Naive thymus-derived CD4-positive, alpha-beta T cell (primary cell): ENCODE measurements at regions not wholly inside any gene's neighbourhood (a gene's known extent, or its start where the extent isn't known, plus 50 kb on each side); places are given as distances from the start of the nearest gene placed in this dataset.

ENCODE experiments used
- ATAC-seq: fragments of 150-1000 bp; cut with Tn5 transposase; 2 replicates; pipeline ENCODE4 v1.10.0; 2021; ENCODE audit warnings: mild to moderate bottlenecking, moderate library complexity
- CTCF ChIA-PET: fragments of 350-600 bp; sonication (Branson Sonifier 250); formaldehyde crosslinking; loops from one replicate; lab custom pipeline; 2021; ENCODE audit warnings: antibody characterized with exemption; lab: Charles Lee
- POLR2A ChIA-PET: fragments of 350-600 bp; sonication (Branson Sonifier 250); formaldehyde crosslinking; loops from one replicate; lab custom pipeline; 2021; ENCODE audit warnings: antibody characterized with exemption, inconsistent platforms; lab: Charles Lee
- DNase-seq, 9 donors: peaks; one replicate each; pipeline versions ENCODE4 v3.0.0 to v3.0.0-alpha.2; 2020 to 2022; ENCODE audit warnings: mixed read lengths in 1 of 9
- H3K27ac ChIP-seq: one replicate; pipeline ENCODE4 v1.7.0; 2013; ENCODE audit warnings: mild to moderate bottlenecking, low read depth, low read length, moderate library complexity
- H3K27me3 ChIP-seq, 2 donors: one replicate each; pipeline ENCODE4 v1.7.0; 2013; ENCODE audit warnings: low read length in 2 of 2, mild to moderate bottlenecking in 2 of 2, moderate library complexity in 2 of 2; ENCODE audit not compliant: control insufficient read depth in 2 of 2, insufficient read depth in 2 of 2
- H3K36me3 ChIP-seq, 3 experiments: 1 replicate in 2 of 3; 2 replicates in 1 of 3; pipeline ENCODE4 v1.7.0; 2013; ENCODE audit warnings: low read length in 3 of 3, mild to moderate bottlenecking in 3 of 3, moderate library complexity in 1 of 3; ENCODE audit not compliant: insufficient read depth in 3 of 3, control insufficient read depth in 2 of 3
- H3K4me1 ChIP-seq, 2 donors: one replicate each; pipeline ENCODE4 v1.7.0; 2013; ENCODE audit warnings: low read length in 2 of 2, mild to moderate bottlenecking in 2 of 2, moderate library complexity in 1 of 2; ENCODE audit not compliant: control insufficient read depth in 2 of 2, insufficient read depth in 2 of 2
- H3K4me3 ChIP-seq: 2 replicates; pipeline ENCODE4 v1.7.0; 2013; ENCODE audit warnings: mild to moderate bottlenecking, low read length
- H3K9me3 ChIP-seq, 3 experiments: 1 replicate in 2 of 3; 2 replicates in 1 of 3; pipeline ENCODE4 v1.7.0; 2013; ENCODE audit warnings: low read length in 3 of 3; ENCODE audit not compliant: control insufficient read depth in 2 of 3
- H3K27ac Mint-ChIP-seq, 9 donors: one replicate each; pipeline ENCODE4 v1.8.0; 2020 to 2022; ENCODE audit warnings: mixed read lengths in 9 of 9, mild to moderate bottlenecking in 8 of 9, moderate library complexity in 5 of 9, inconsistent platforms in 2 of 9
- H3K27me3 Mint-ChIP-seq, 5 donors: one replicate each; pipeline ENCODE4 v1.8.0; 2021 to 2022; ENCODE audit warnings: mixed read lengths in 5 of 5, mild to moderate bottlenecking in 1 of 5
- H3K36me3 Mint-ChIP-seq, 5 donors: one replicate each; pipeline ENCODE4 v1.8.0; 2020 to 2022; ENCODE audit warnings: mixed read lengths in 5 of 5, mild to moderate bottlenecking in 3 of 5, inconsistent platforms in 1 of 5
- H3K4me1 Mint-ChIP-seq, 7 donors: one replicate each; pipeline ENCODE4 v1.8.0; 2020 to 2022; ENCODE audit warnings: mixed read lengths in 7 of 7, mild to moderate bottlenecking in 3 of 7, inconsistent platforms in 1 of 7
- H3K4me3 Mint-ChIP-seq, 10 donors: one replicate each; pipeline ENCODE4 v1.8.0; 2020 to 2022; ENCODE audit warnings: mild to moderate bottlenecking in 10 of 10, mixed read lengths in 10 of 10, moderate library complexity in 6 of 10, inconsistent platforms in 2 of 10
- H3K9me3 Mint-ChIP-seq, 11 donors: one replicate each; pipeline ENCODE4 v1.8.0; 2020 to 2022; ENCODE audit warnings: mixed read lengths in 11 of 11, mild to moderate bottlenecking in 4 of 11, inconsistent platforms in 1 of 11, moderate library complexity in 1 of 11
- intact Hi-C, 2 donors: fragments of 100-400 bp; cut with micrococcal nuclease; formaldehyde crosslinking; loops; one replicate each; pipeline ENCODE4 v1.15.1; 2023

DNA sequence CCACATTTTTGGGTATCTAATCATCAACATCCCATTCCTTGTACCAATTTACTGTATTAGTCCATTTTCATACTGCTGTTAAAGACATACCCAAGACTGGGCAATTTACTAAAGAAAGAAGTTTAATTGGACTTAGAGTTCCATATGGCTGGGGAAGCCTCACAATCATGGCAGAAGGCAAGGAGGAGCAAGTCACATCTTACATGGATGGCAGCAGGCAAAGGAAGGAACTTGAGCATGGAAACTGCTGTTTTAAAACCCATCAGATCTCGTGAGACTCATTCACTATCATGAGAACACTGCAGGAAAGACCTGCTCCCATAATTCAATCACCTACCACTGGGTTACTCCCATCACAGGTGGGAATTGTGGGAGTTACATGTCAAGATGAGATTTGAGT is 95.4 kb upstream of the SLCO6A1 start:
- H3K4me1 Mint-ChIP-seq, result peaks cover 0 to 12% (median 5%) of the 10 kb centered on the region in 7 donors
- H3K27ac Mint-ChIP-seq, result no peak overlapping the region
- H3K4me3 Mint-ChIP-seq, result no peak overlapping the region
- H3K9me3 Mint-ChIP-seq, result peaks cover 0 to 6% (median 1%) of the 10 kb centered on the region in 11 donors
- POLR2A ChIA-PET, result no interaction called here
- Histone ChIP-seq H3K36me3 (no peaks in the 10 kb centered on the region), H3K27me3 (no peaks in the 10 kb centered on the region), H3K27ac (no peak overlapping the region), H3K4me1 (no peaks in the 10 kb centered on the region), H3K9me3 (no peaks in the 10 kb centered on the region), H3K4me3 (no peak overlapping the region)
- no peak for DNase-seq
- peaks cover 0 to 5% (median 0%) of the 10 kb centered on the region in 5 donors for H3K36me3 Mint-ChIP-seq
- peaks cover 0 to 11% (median 3%) of the 10 kb centered on the region in 5 donors for H3K27me3 Mint-ChIP-seq
- CTCF ChIA-PET, result interaction anchor here (0.8 kb wide), 1 partner anchor 22 kb away, joined by 3 read pairs; no protein-coding TSS in a partner anchor
- intact Hi-C loops, result no loop called here
- no peak for ATAC-seq

GRCh38 chr5:102595332-102595731 is 96.5 kb upstream of the SLCO6A1 start:
- H3K4me3 Mint-ChIP-seq, result no peak overlapping the region
- H3K4me1 Mint-ChIP-seq, result peaks cover 0 to 12% (median 5%) of the 10 kb centered on the region in 7 donors
- ChIA-PET CTCF (interaction anchor here (0.8 kb wide), 1 partner anchor 23 kb away, joined by 3 read pairs; no protein-coding TSS in a partner anchor), POLR2A (no interaction called here)
- H3K4me1 ChIP-seq, result no peaks in the 10 kb centered on the region
- intact Hi-C loops, result no loop called here
- peaks cover 0 to 6% (median 1%) of the 10 kb centered on the region in 11 donors for H3K9me3 Mint-ChIP-seq
- no peak overlapping the region for H3K27ac Mint-ChIP-seq
- no peak overlapping the region for H3K4me3 ChIP-seq
- DNase-seq (no peak), ATAC-seq (no peak)
- H3K27me3 ChIP-seq, result no peaks in the 10 kb centered on the region
- no peak overlapping the region for H3K27ac ChIP-seq
- no peaks in the 10 kb centered on the region for H3K9me3 ChIP-seq
- no peaks in the 10 kb centered on the region for H3K36me3 ChIP-seq
- H3K36me3 Mint-ChIP-seq, result peaks cover 0 to 5% (median 0%) of the 10 kb centered on the region in 5 donors
- H3K27me3 Mint-ChIP-seq, result peaks cover 0 to 6% (median 2%) of the 10 kb centered on the region in 5 donors

DNA sequence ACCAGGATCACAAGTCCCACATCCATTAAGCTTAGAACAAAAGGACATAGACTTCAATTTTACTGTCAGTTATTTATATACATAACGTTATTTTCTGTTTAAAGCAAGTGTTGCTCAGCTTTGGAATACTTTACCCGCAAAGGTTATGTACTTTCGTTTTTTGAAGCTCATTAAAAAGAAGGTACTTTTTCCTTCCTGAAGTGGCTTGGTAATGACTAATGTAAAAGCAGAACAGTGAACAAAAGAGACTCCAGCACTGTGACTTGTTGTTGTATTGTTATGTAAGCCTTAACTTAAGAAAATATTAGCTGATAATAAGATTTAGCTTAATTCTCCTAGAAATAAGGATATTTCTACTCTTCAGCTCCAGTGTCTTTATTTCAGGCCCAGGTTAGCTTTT is 97.3 kb upstream of the SLCO6A1 start:
- no peak for ATAC-seq
- H3K9me3 ChIP-seq, result no peaks in the 10 kb centered on the region
- intact Hi-C loops, result no loop called here
- Mint-ChIP-seq H3K4me1 (peaks cover 0 to 12% (median 5%) of the 10 kb centered on the region in 7 donors), H3K27ac (peak overlapping the region in 1 of 9 donors; percentile 30), H3K36me3 (peaks cover 0 to 5% (median 0%) of the 10 kb centered on the region in 5 donors), H3K9me3 (peaks cover 0 to 6% (median 1%) of the 10 kb centered on the region in 11 donors), H3K27me3 (peaks cover 0 to 2% (median under 1%) of the 10 kb centered on the region in 5 donors), H3K4me3 (peak overlapping the region in 4 of 10 donors; percentile 1 to 21 (median 16))
- no peaks in the 10 kb centered on the region for H3K4me1 ChIP-seq
- no peaks in the 10 kb centered on the region for H3K36me3 ChIP-seq
- H3K27ac ChIP-seq, result no peak overlapping the region
- ChIA-PET CTCF (interaction anchor here (0.6 kb wide), 1 partner anchor 10 kb away, joined by 4 read pairs; no protein-coding TSS in a partner anchor), POLR2A (no interaction called here)
- H3K4me3 ChIP-seq, result no peak overlapping the region
- no peak for DNase-seq
- no peaks in the 10 kb centered on the region for H3K27me3 ChIP-seq

DNA sequence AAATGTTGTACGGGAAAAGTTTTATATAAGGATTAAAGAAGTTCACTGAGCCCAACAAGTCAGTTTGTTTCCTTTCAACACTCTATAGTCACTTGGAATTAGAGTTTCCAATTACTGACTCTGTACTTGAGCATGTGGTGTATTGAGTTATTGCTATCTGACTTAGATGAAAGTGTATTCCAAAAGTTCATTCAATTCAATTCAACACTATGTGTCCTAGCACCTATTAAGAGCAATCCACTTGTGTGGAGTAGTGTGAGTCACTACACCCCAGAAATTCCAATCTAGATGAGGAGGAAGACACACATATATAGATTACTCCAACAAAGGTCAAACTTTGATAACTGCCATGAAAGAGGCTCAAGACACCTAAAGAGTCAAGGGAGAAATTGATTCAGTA is 98.2 kb upstream of the SLCO6A1 start:
- Histone ChIP-seq H3K27me3 (no peaks in the 10 kb centered on the region), H3K9me3 (no peaks in the 10 kb centered on the region), H3K27ac (no peak overlapping the region), H3K4me3 (no peak overlapping the region), H3K36me3 (no peaks in the 10 kb centered on the region), H3K4me1 (no peaks in the 10 kb centered on the region)
- ChIA-PET CTCF (no interaction called here), POLR2A (no interaction called here)
- H3K4me1 Mint-ChIP-seq, result peaks cover 0 to 12% (median 5%) of the 10 kb centered on the region in 7 donors
- peaks cover 0 to 5% (median 0%) of the 10 kb centered on the region in 5 donors for H3K36me3 Mint-ChIP-seq
- peaks cover 0 to 2% (median 0%) of the 10 kb centered on the region in 5 donors for H3K27me3 Mint-ChIP-seq
- no peak for DNase-seq
- no peak for ATAC-seq
- peaks cover 0 to 6% (median under 1%) of the 10 kb centered on the region in 11 donors for H3K9me3 Mint-ChIP-seq
- intact Hi-C loops, result no loop called here
- no peak overlapping the region for H3K4me3 Mint-ChIP-seq
- H3K27ac Mint-ChIP-seq, result no peak overlapping the region

DNA sequence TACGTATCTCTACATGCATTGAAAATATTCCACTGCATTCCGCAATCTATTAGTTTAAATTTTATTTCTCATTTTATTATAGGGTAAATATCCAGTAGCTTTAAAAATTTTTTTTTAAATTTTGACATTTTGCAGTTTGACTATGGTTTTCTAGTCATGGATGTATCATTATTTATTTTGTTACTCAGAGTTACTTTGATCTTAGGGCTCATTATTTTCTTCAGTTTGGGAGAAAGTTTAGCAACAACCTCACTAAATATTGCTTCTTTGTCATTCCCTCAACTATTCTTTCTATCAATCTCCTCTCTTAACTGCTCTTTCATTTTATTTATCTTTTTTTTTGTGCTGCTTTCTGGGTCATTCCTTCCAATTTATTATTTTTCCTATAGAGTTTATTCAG is 100.5 kb upstream of the SLCO6A1 start:
- no peak overlapping the region for H3K27ac ChIP-seq
- H3K27me3 ChIP-seq, result no peaks in the 10 kb centered on the region
- Mint-ChIP-seq H3K27ac (no peak overlapping the region), H3K9me3 (peaks cover 0 to under 1% (median 0%) of the 10 kb centered on the region in 11 donors), H3K27me3 (peaks cover 0 to 5% (median 5%) of the 10 kb centered on the region in 5 donors), H3K4me3 (no peak overlapping the region), H3K4me1 (peaks cover 0 to 12% (median 5%) of the 10 kb centered on the region in 7 donors), H3K36me3 (no peaks in the 10 kb centered on the region)
- intact Hi-C loops, result no loop called here
- no peak for DNase-seq
- POLR2A ChIA-PET, result no interaction called here
- no peak overlapping the region for H3K4me3 ChIP-seq
- no peaks in the 10 kb centered on the region for H3K4me1 ChIP-seq
- CTCF ChIA-PET, result no interaction called here
- ATAC-seq, result no peak
- H3K36me3 ChIP-seq, result no peaks in the 10 kb centered on the region
- no peaks in the 10 kb centered on the region for H3K9me3 ChIP-seq

GRCh38 chr5:102600964-102601363 is 102.2 kb upstream of the SLCO6A1 start:
- no peaks in the 10 kb centered on the region for H3K4me1 ChIP-seq
- ChIA-PET CTCF (no interaction called here), POLR2A (no interaction called here)
- Mint-ChIP-seq H3K27me3 (peaks cover 0 to 11% (median 5%) of the 10 kb centered on the region in 5 donors), H3K4me3 (no peak overlapping the region), H3K9me3 (no peaks in the 10 kb centered on the region), H3K4me1 (peaks cover 0 to 5% (median 2%) of the 10 kb centered on the region in 7 donors), H3K36me3 (no peaks in the 10 kb centered on the region), H3K27ac (no peak overlapping the region)
- no peaks in the 10 kb centered on the region for H3K9me3 ChIP-seq
- H3K27me3 ChIP-seq, result no peaks in the 10 kb centered on the region
- no peak for ATAC-seq
- intact Hi-C loops, result no loop called here
- no peaks in the 10 kb centered on the region for H3K36me3 ChIP-seq
- DNase-seq, result no peak
- no peak overlapping the region for H3K27ac ChIP-seq
- H3K4me3 ChIP-seq, result no peak overlapping the region

- Histone ChIP-seq H3K27ac (no peak overlapping the region), H3K4me3 (no peak overlapping the region), H3K36me3 (no peaks in the 10 kb centered on the region), H3K9me3 (no peaks in the 10 kb centered on the region), H3K4me1 (no peaks in the 10 kb centered on the region), H3K27me3 (no peaks in the 10 kb centered on the region)
- Mint-ChIP-seq H3K27me3 (peaks cover 4 to 16% (median 6%) of the 10 kb centered on the region in 5 donors), H3K9me3 (no peaks in the 10 kb centered on the region), H3K36me3 (no peaks in the 10 kb centered on the region), H3K4me1 (no peaks in the 10 kb centered on the region), H3K27ac (no peak overlapping the region), H3K4me3 (no peak overlapping the region)
- no peak for ATAC-seq
- intact Hi-C loops, result no loop called here
- POLR2A ChIA-PET, result no interaction called here
- CTCF ChIA-PET, result no interaction called here
- no peak for DNase-seq
Measured at GRCh38 chr5:102603670-102604069, 104.9 kb upstream of the SLCO6A1 start.
